Kidney epithelial cell (primary cell): ENCODE measurements at regions not wholly inside any gene's neighbourhood (a gene's known extent, or its start where the extent isn't known, plus 50 kb on each side); places are given as distances from the start of the nearest gene placed in this dataset.

Experiments
- DNase-seq: peaks from one replicate; pipeline ENCODE4 v3.0.0-alpha.2; 2010; ENCODE audit warnings: low read depth
- H3K27me3 ChIP-seq: 2 replicates; pipeline ENCODE4 v1.6.0; 2011; ENCODE audit warnings: low read length; ENCODE audit not compliant: control insufficient read depth, insufficient read depth
- H3K36me3 ChIP-seq: 2 replicates; pipeline ENCODE4 v1.5.1; 2011; ENCODE audit warnings: low read length; ENCODE audit not compliant: control insufficient read depth, insufficient read depth
- H3K4me3 ChIP-seq: 2 replicates; pipeline ENCODE4 v1.5.1; 2011; ENCODE audit warnings: low read depth, mild to moderate bottlenecking, control low read depth, low read length
- CTCF ChIP-seq: IDR thresholded peaks from 2 replicates; pipeline ENCODE4 v1.5.1; 2011; ENCODE audit warnings: mild to moderate bottlenecking, moderate library complexity, low read length, control low read depth, inconsistent platforms; ENCODE audit not compliant: insufficient read depth, poor library complexity, severe bottlenecking

DNA sequence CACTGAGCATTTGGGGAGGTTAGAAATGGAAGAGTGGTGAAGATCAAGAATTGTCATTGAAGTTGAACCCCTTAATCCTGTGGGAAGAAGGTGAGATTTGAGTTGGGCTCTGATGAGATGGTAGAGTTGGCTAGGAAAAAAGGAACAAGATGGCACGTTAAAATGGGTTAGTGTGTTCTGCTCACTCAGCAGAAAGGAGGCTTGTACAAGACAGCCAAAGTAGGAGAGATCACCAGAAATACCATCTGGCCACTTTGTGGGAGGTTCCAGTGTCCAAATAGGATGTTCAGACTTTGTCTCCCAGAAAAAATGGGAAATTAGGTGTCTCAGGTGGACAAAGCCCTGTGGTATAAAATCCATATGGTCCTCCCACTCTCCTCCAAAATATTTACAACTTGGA is 56.0 kb upstream of the SLC14A2 start:
- DNase-seq = no peak
- Histone ChIP-seq H3K36me3 (no peaks in the 10 kb centered on the region), H3K4me3 (no peak overlapping the region), H3K27me3 (peaks cover 2% of the 10 kb centered on the region)
- TF ChIP-seq CTCF = no peak

DNA sequence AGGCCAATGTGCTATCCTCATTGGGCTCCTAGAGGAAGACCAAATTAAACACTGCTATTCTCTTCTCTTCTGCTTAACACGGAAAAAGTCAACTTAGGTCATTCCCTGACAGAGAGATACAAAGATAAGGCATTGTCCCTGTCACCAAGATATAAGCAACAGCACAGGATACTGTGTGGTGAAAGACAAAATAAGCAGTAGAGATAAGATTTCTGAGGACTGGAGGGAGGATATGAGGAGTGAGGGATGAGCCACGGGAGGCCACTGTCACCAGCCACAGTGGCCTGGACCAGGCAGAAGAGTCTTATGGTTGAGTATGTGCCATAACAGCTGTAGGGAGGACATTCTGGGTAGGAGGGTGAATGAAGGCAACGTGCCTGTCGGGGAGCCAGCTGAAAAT is 54.4 kb upstream of the SLC14A2 start:
- H3K27me3 ChIP-seq = peaks cover 2% of the 10 kb centered on the region
- no peak for TF ChIP-seq CTCF
- no peak for DNase-seq
- H3K4me3 ChIP-seq = no peak overlapping the region
- no peaks in the 10 kb centered on the region for H3K36me3 ChIP-seq

- TF ChIP-seq CTCF = no peak
- DNase-seq = no peak
- Histone ChIP-seq H3K4me3 (no peak overlapping the region), H3K36me3 (no peaks in the 10 kb centered on the region), H3K27me3 (peaks cover 2% of the 10 kb centered on the region)
Observed at GRCh38 chr18:45562567-45563479, 52.5 kb upstream of the SLC14A2 start.

- peaks cover 2% of the 10 kb centered on the region for H3K27me3 ChIP-seq
- no peak overlapping the region for H3K4me3 ChIP-seq
- no peak for TF ChIP-seq CTCF
- no peaks in the 10 kb centered on the region for H3K36me3 ChIP-seq
- no peak for DNase-seq
Observed at GRCh38 chr18:45565280-45565970, 49.9 kb upstream of the SLC14A2 start.
